H9 (cell line): ENCODE measurements at regions not wholly inside any gene's neighbourhood (a gene's known extent, or its start where the extent isn't known, plus 50 kb on each side); places are given as distances from the start of the nearest gene placed in this dataset.

Experiments used
- DNase-seq: peaks from one replicate; pipeline ENCODE4 v3.0.0-alpha.2; 2017
- H2AFZ ChIP-seq: one replicate; pipeline ENCODE4 v1.6.1; 2013; ENCODE audit warnings: mild to moderate bottlenecking, low read length, control low read depth, moderate library complexity
- H2AK5ac ChIP-seq: 2 replicates; pipeline ENCODE4 v1.6.1; 2013; ENCODE audit warnings: low read length, control low read depth, mixed read lengths; ENCODE audit not compliant: insufficient read length
- H2BK120ac ChIP-seq: one replicate; pipeline ENCODE4 v1.6.1; 2013; ENCODE audit warnings: low read depth, mild to moderate bottlenecking, low read length, control low read depth, inconsistent platforms; ENCODE audit not compliant: poor library complexity, severe bottlenecking
- H2BK12ac ChIP-seq: 2 replicates; pipeline ENCODE4 v1.6.1; 2013; ENCODE audit warnings: low read length, control low read depth, mixed read lengths, low read depth; ENCODE audit not compliant: insufficient read length
- H2BK15ac ChIP-seq: 2 replicates; pipeline ENCODE4 v1.6.1; 2013; ENCODE audit warnings: low read depth, low read length, control low read depth
- H2BK20ac ChIP-seq: one replicate; pipeline ENCODE4 v1.6.1; 2013; ENCODE audit warnings: low read depth, mild to moderate bottlenecking, low read length, control low read depth, inconsistent platforms; ENCODE audit not compliant: poor library complexity, severe bottlenecking
- H2BK5ac ChIP-seq: 2 replicates; pipeline ENCODE4 v1.6.1; 2013; ENCODE audit warnings: low read length, control low read depth, mixed read lengths; ENCODE audit not compliant: insufficient read length
- H3K14ac ChIP-seq: 2 replicates; pipeline ENCODE4 v1.6.1; 2013; ENCODE audit warnings: low read length, control low read depth; ENCODE audit not compliant: insufficient read depth
- H3K18ac ChIP-seq: 2 replicates; pipeline ENCODE4 v1.6.1; 2013; ENCODE audit warnings: low read depth, mild to moderate bottlenecking, mixed read lengths, low read length, control low read depth; ENCODE audit not compliant: insufficient read length
- H3K23ac ChIP-seq: 2 replicates; pipeline ENCODE4 v1.6.1; 2013; ENCODE audit warnings: low read length, control low read depth, mixed read lengths, low read depth; ENCODE audit not compliant: insufficient read length
- H3K23me2 ChIP-seq: 2 replicates; pipeline ENCODE4 v1.6.1; 2013; ENCODE audit warnings: low read depth, mild to moderate bottlenecking, mixed read lengths, low read length, control low read depth; ENCODE audit not compliant: insufficient read length, poor library complexity, severe bottlenecking
- H3K27ac ChIP-seq: 2 replicates; pipeline ENCODE4 v1.5.1; 2013; ENCODE audit warnings: low read length, control low read depth, mixed read lengths, low read depth; ENCODE audit not compliant: insufficient read length
- H3K27me3 ChIP-seq: 2 replicates; pipeline ENCODE4 v1.6.1; 2013; ENCODE audit warnings: low read length, control low read depth, inconsistent platforms; ENCODE audit not compliant: insufficient read depth
- H3K4ac ChIP-seq: 2 replicates; pipeline ENCODE4 v1.6.1; 2013; ENCODE audit warnings: low read depth, mild to moderate bottlenecking, control low read depth, inconsistent platforms, low read length, moderate library complexity
- H3K4me1 ChIP-seq: 2 replicates; pipeline ENCODE4 v1.6.1; 2013; ENCODE audit warnings: low read length, control low read depth, inconsistent platforms; ENCODE audit not compliant: insufficient read depth
- H3K4me2 ChIP-seq: 2 replicates; pipeline ENCODE4 v1.6.1; 2013; ENCODE audit warnings: low read length, control low read depth, mixed read lengths; ENCODE audit not compliant: insufficient read length, insufficient read depth
- H3K56ac ChIP-seq: 2 replicates; pipeline ENCODE4 v1.6.1; 2013; ENCODE audit warnings: low read depth, mild to moderate bottlenecking, mixed read lengths, low read length, control low read depth; ENCODE audit not compliant: insufficient read length
- H3K79me1 ChIP-seq: 2 replicates; pipeline ENCODE4 v1.6.1; 2013; ENCODE audit warnings: low read depth, mild to moderate bottlenecking, moderate library complexity, low read length, control low read depth, inconsistent platforms; ENCODE audit not compliant: insufficient read depth, poor library complexity, severe bottlenecking
- H3K79me2 ChIP-seq: 2 replicates; pipeline ENCODE4 v1.6.1; 2013; ENCODE audit warnings: low read length, control low read depth, inconsistent platforms; ENCODE audit not compliant: insufficient read depth
- H3K9ac ChIP-seq: 2 replicates; pipeline ENCODE4 v1.6.1; 2013; ENCODE audit warnings: low read length, control low read depth, mixed read lengths; ENCODE audit not compliant: insufficient read length; ENCODE audit errors: extremely low read depth
- H3K9me3 ChIP-seq: one replicate; pipeline ENCODE4 v1.6.1; 2013; ENCODE audit warnings: low read depth, low read length, inconsistent platforms; ENCODE audit not compliant: control insufficient read depth
- H3T11ph ChIP-seq: one replicate; pipeline ENCODE4 v1.6.1; 2013; ENCODE audit warnings: mild to moderate bottlenecking, low read length, control low read depth, inconsistent platforms
- H4K20me1 ChIP-seq: one replicate; pipeline ENCODE4 v1.6.1; 2013; ENCODE audit not compliant: control insufficient read depth, insufficient read length, insufficient read depth
- H4K5ac ChIP-seq: 2 replicates; pipeline ENCODE4 v1.6.1; 2013; ENCODE audit warnings: low read depth, mild to moderate bottlenecking, mixed read lengths, low read length, control low read depth; ENCODE audit not compliant: insufficient read length
- H4K8ac ChIP-seq: replicated peaks from 2 replicates; pipeline ENCODE4 v1.6.1; 2013; ENCODE audit warnings: low read length, control low read depth, mixed read lengths, low read depth; ENCODE audit not compliant: insufficient read length
- H4K91ac ChIP-seq: 2 replicates; pipeline ENCODE4 v1.6.1; 2013; ENCODE audit warnings: low read depth, mild to moderate bottlenecking, moderate library complexity, mixed read lengths, low read length, control low read depth; ENCODE audit not compliant: insufficient read length
- H3K27ac Mint-ChIP-seq, 3 experiments: 2 replicates in 2 of 3; 3 replicates in 1 of 3; pipeline ENCODE4 v1.8.0; 2020 to 2021; ENCODE audit warnings: mixed read lengths in 3 of 3, mild to moderate bottlenecking in 1 of 3, moderate library complexity in 1 of 3
- H3K27me3 Mint-ChIP-seq: 2 replicates; pipeline ENCODE4 v1.8.0; 2021; ENCODE audit warnings: low read depth, mild to moderate bottlenecking, moderate library complexity, mixed read lengths
- H3K36me3 Mint-ChIP-seq, 3 experiments: 2 replicates in 2 of 3; 3 replicates in 1 of 3; pipeline ENCODE4 v1.8.0; 2020 to 2021; ENCODE audit warnings: low read depth in 3 of 3, mixed read lengths in 3 of 3; ENCODE audit not compliant: insufficient read depth in 1 of 3
- H3K4me1 Mint-ChIP-seq, 2 experiments: 2 replicates each; pipeline ENCODE4 v1.8.0; 2020; ENCODE audit warnings: mixed read lengths in 2 of 2
- H3K4me3 Mint-ChIP-seq, 2 experiments: 2 replicates in 1 of 2; 3 replicates in 1 of 2; pipeline ENCODE4 v1.8.0; 2020 to 2021; ENCODE audit warnings: mild to moderate bottlenecking in 2 of 2, mixed read lengths in 2 of 2, moderate library complexity in 1 of 2
- H3K9me3 Mint-ChIP-seq, 2 experiments: 2 replicates in 1 of 2; 3 replicates in 1 of 2; pipeline ENCODE4 v1.8.0; 2020; ENCODE audit warnings: mild to moderate bottlenecking in 2 of 2, mixed read lengths in 2 of 2, moderate library complexity in 1 of 2
- WGBS: extraction: QIAGEN DNeasy Blood & Tissue Kit; methylation state at CpG from one replicate; pipeline ENCODE4 v1.1.7; 2013; ENCODE audit warnings: missing lambda C conversion rate, low lambda C conversion rate, mixed read lengths; ENCODE audit not compliant: insufficient read length; ENCODE audit errors: extremely low coverage; 5-methylcytosine and 5-hydroxymethylcytosine counted together
- TF ChIP-seq, protein P1 (sequence below): fragments of 200-600 bp; sonication (generic); conservative IDR thresholded peaks from 3 replicates; pipeline ENCODE4 v1.8.0; 2021; ENCODE audit warnings: antibody characterized with exemption, mild to moderate bottlenecking

DNA sequence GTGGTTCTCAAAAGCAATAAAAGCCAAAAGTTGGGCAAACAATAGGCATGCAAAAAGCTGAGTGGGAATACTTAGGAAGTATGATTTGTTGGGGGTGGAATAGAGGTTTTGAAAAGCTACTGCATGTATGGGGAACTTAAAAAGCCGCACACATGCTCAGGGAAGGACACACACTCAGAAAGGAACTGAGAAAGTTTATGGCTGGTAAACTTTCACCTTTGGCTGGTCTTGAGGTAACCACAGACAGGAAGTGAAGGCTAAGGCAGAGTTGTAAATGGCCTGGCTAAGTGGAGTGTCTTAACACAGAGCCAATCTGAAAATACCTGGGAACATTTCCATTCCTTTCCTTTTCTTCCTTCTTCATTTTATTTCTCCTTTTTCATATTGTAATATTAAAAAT is 134.5 kb upstream of the EXOC2 start:
- Mint-ChIP-seq H3K27ac (no peak overlapping the region), H3K9me3 (peaks cover 38 to 43% of the 10 kb centered on the region in 2 experiments), H3K4me3 (no peak overlapping the region), H3K4me1 (peaks cover 20 to 28% of the 10 kb centered on the region in 2 experiments), H3K36me3 (peaks cover 13 to 46% (median 27%) of the 10 kb centered on the region in 3 experiments), H3K27me3 (peaks cover 23% of the 10 kb centered on the region)
- Histone ChIP-seq H2BK15ac (no peak overlapping the region), H3T11ph (no peak overlapping the region), H4K20me1 (no peaks in the 10 kb centered on the region), H3K23me2 (no peaks in the 10 kb centered on the region), H3K4ac (no peak overlapping the region), H2BK120ac (no peak overlapping the region), H2BK5ac (no peak overlapping the region), H3K14ac (no peak overlapping the region), H2BK20ac (no peak overlapping the region), H3K9me3 (peaks cover 6% of the 10 kb centered on the region), H4K91ac (no peak overlapping the region), H3K4me1 (peaks cover 6% of the 10 kb centered on the region; the same call in 1 of the 2 replicates), H3K23ac (no peak overlapping the region), H3K79me1 (no peaks in the 10 kb centered on the region), H2AK5ac (no peak overlapping the region), H3K79me2 (no peaks in the 10 kb centered on the region), H3K9ac (no peak overlapping the region), H4K8ac (no peak overlapping the region), H3K27me3 (no peaks in the 10 kb centered on the region), H2AFZ (no peak overlapping the region), H2BK12ac (no peak overlapping the region), H4K5ac (no peak overlapping the region), H3K18ac (no peak overlapping the region), H3K27ac (no peak overlapping the region), H3K4me2 (no peak overlapping the region), H3K56ac (no peak overlapping the region)
- no peak for DNase-seq
- no CpG with 5 or more reads among the region's 1 CpG for WGBS
- TF ChIP-seq, protein P1, sequence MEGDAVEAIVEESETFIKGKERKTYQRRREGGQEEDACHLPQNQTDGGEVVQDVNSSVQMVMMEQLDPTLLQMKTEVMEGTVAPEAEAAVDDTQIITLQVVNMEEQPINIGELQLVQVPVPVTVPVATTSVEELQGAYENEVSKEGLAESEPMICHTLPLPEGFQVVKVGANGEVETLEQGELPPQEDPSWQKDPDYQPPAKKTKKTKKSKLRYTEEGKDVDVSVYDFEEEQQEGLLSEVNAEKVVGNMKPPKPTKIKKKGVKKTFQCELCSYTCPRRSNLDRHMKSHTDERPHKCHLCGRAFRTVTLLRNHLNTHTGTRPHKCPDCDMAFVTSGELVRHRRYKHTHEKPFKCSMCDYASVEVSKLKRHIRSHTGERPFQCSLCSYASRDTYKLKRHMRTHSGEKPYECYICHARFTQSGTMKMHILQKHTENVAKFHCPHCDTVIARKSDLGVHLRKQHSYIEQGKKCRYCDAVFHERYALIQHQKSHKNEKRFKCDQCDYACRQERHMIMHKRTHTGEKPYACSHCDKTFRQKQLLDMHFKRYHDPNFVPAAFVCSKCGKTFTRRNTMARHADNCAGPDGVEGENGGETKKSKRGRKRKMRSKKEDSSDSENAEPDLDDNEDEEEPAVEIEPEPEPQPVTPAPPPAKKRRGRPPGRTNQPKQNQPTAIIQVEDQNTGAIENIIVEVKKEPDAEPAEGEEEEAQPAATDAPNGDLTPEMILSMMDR: no peak
